ENCODE measurements at regions not wholly inside any gene's neighbourhood (a gene's known extent, or its start where the extent isn't known, plus 50 kb on each side); places are given as distances from the start of the nearest gene placed in this dataset.

- DNase-seq, result no peak
- no peaks in the 10 kb centered on the region for H3K36me3 ChIP-seq
- TF ChIP-seq, protein P1, sequence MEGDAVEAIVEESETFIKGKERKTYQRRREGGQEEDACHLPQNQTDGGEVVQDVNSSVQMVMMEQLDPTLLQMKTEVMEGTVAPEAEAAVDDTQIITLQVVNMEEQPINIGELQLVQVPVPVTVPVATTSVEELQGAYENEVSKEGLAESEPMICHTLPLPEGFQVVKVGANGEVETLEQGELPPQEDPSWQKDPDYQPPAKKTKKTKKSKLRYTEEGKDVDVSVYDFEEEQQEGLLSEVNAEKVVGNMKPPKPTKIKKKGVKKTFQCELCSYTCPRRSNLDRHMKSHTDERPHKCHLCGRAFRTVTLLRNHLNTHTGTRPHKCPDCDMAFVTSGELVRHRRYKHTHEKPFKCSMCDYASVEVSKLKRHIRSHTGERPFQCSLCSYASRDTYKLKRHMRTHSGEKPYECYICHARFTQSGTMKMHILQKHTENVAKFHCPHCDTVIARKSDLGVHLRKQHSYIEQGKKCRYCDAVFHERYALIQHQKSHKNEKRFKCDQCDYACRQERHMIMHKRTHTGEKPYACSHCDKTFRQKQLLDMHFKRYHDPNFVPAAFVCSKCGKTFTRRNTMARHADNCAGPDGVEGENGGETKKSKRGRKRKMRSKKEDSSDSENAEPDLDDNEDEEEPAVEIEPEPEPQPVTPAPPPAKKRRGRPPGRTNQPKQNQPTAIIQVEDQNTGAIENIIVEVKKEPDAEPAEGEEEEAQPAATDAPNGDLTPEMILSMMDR (IDR thresholded peaks at IDR 0.05; ENCODE audit: low read depth, low read length), result no peak
- no peak overlapping the region for H3K4me3 ChIP-seq (ENCODE audit: low read depth, low read length)
- no peaks in the 10 kb centered on the region for H3K27me3 ChIP-seq
- peaks cover 6% of the 10 kb centered on the region; the same call in 1 of the 2 replicates for H3K4me1 ChIP-seq
- H3K9me3 ChIP-seq, result no peaks in the 10 kb centered on the region
Measured at GRCh38 chr10:88033385-88033784, 170.0 kb downstream of the PTEN start.

DNA sequence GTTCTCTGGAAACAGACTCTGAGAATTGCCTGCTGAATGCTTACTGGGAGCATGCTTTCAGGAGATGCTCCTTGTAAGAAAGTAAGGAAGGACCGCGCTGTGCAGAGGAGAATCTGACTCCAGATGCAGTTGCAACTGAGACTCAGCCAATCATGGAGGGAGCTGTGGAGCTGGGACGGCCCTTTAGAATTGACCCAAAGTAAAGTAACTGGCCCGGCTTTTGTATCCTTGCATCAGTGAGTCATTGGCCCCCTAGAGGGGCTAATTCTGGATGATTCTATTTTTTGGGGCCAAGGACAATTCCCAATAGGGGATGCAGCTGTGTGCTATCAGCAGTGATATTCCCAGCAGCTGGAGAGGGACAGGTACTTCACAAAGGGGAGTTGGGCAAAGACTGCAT is 170.4 kb downstream of the PTEN start:
- DNase-seq, result no peak
- Histone ChIP-seq H3K9me3 (no peaks in the 10 kb centered on the region), H3K4me3 (ENCODE audit: low read depth, low read length) (no peak overlapping the region), H3K27me3 (no peaks in the 10 kb centered on the region), H3K36me3 (no peaks in the 10 kb centered on the region), H3K4me1 (peaks cover 6% of the 10 kb centered on the region; the same call in 1 of the 2 replicates)
- TF ChIP-seq, protein P1 (IDR thresholded peaks at IDR 0.05; ENCODE audit: low read depth, low read length), result no peak

GRCh38 chr10:88036126-88036525 is 172.7 kb downstream of the PTEN start:
- DNase-seq, result no peak
- TF ChIP-seq, protein P1 (IDR thresholded peaks at IDR 0.05; ENCODE audit: low read depth, low read length), result no peak
- H3K9me3 ChIP-seq, result no peaks in the 10 kb centered on the region
- H3K36me3 ChIP-seq, result no peaks in the 10 kb centered on the region
- no peak overlapping the region for H3K4me3 ChIP-seq (ENCODE audit: low read depth, low read length)
- H3K27me3 ChIP-seq, result no peaks in the 10 kb centered on the region
- no peaks in the 10 kb centered on the region for H3K4me1 ChIP-seq

DNA sequence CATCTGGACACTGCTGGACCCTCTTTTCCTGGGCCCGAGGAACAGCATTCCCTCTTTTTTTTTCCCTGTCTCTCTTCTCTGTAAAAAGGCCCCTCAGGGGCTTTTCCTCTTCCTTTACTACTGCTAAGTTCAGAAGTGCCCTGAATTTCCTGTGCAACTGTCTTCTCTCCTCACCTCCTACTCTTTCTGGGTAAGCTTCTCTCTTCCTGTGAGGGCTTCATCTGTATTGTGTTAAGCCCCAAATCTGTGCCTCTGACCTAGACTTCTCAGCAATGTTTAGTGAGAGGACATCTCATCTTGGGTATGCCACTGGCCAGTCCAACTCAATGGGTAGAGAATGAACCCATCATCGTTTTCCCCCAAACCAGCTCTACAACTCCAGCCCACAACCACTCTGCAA is 174.2 kb downstream of the PTEN start:
- no peaks in the 10 kb centered on the region for H3K27me3 ChIP-seq
- no peaks in the 10 kb centered on the region for H3K36me3 ChIP-seq
- no peaks in the 10 kb centered on the region for H3K9me3 ChIP-seq
- DNase-seq, result no peak
- TF ChIP-seq, protein P1 (IDR thresholded peaks at IDR 0.05; ENCODE audit: low read depth, low read length), result no peak
- no peak overlapping the region for H3K4me3 ChIP-seq (ENCODE audit: low read depth, low read length)
- no peaks in the 10 kb centered on the region for H3K4me1 ChIP-seq

GRCh38 chr10:88038268-88038667 is 174.8 kb downstream of the PTEN start:
- no peaks in the 10 kb centered on the region for H3K27me3 ChIP-seq
- no peak for DNase-seq

GRCh38 chr10:88039496-88040200 is 176.2 kb downstream of the PTEN start:
- TF ChIP-seq, protein P1 (IDR thresholded peaks at IDR 0.05; ENCODE audit: low read depth, low read length), result no peak
- Histone ChIP-seq H3K4me1 (no peaks in the 10 kb centered on the region), H3K27me3 (no peaks in the 10 kb centered on the region), H3K9me3 (no peaks in the 10 kb centered on the region), H3K36me3 (no peaks in the 10 kb centered on the region), H3K4me3 (ENCODE audit: low read depth, low read length) (no peak overlapping the region)
- no peak for DNase-seq

More at GRCh38 chr10:88038268-88038667, 174.8 kb downstream of the PTEN start:
- H3K4me3 ChIP-seq (ENCODE audit: low read depth, low read length), result no peak overlapping the region
- H3K4me1 ChIP-seq, result no peaks in the 10 kb centered on the region
- H3K9me3 ChIP-seq, result no peaks in the 10 kb centered on the region
- TF ChIP-seq, protein P1 (IDR thresholded peaks at IDR 0.05; ENCODE audit: low read depth, low read length), result no peak
- no peaks in the 10 kb centered on the region for H3K36me3 ChIP-seq
